Lower leg skin (tissue), 4 donors: ENCODE measurements at regions not wholly inside any gene's neighbourhood (a gene's known extent, or its start where the extent isn't known, plus 50 kb on each side); places are given as distances from the start of the nearest gene placed in this dataset.

Experiments
- DNase-seq, 2 donors: peaks; one replicate each; pipeline ENCODE4 v3.0.0-alpha.2; 2019; ENCODE audit warnings: low spot score in 2 of 2
- H3K4me3 ChIP-seq: fragments of 200-600 bp; sonication (generic); 2 replicates; pipeline ENCODE4 v1.5.1; 2017; ENCODE audit warnings: mild to moderate bottlenecking, low read depth; ENCODE audit not compliant: poor library complexity, severe bottlenecking
- POLR2A ChIP-seq, 2 donors: fragments of 450-650 bp; IDR thresholded peaks; one replicate each; pipeline ENCODE4 v1.6.1; 2016 to 2017; ENCODE audit warnings: antibody characterized with exemption in 2 of 2, mild to moderate bottlenecking in 1 of 2, moderate library complexity in 1 of 2
- WGBS, 2 donors: methylation state at CpG; one replicate each; pipeline ENCODE4 v1.1.5; 2018; 5-methylcytosine and 5-hydroxymethylcytosine counted together
- intact Hi-C: fragments of 100-400 bp; cut with DNase I; formaldehyde crosslinking; loops from one replicate; pipeline ENCODE4 v1.15.0; 2023; ENCODE audit warnings: low total_unique reads
- TF ChIP-seq, protein P1 (sequence below), 3 donors: fragments of 450-650 bp; IDR thresholded peaks; one replicate each; pipeline ENCODE4 v1.5.1; 2016; ENCODE audit warnings: antibody characterized with exemption in 3 of 3, mild to moderate bottlenecking in 3 of 3, moderate library complexity in 2 of 3

DNA sequence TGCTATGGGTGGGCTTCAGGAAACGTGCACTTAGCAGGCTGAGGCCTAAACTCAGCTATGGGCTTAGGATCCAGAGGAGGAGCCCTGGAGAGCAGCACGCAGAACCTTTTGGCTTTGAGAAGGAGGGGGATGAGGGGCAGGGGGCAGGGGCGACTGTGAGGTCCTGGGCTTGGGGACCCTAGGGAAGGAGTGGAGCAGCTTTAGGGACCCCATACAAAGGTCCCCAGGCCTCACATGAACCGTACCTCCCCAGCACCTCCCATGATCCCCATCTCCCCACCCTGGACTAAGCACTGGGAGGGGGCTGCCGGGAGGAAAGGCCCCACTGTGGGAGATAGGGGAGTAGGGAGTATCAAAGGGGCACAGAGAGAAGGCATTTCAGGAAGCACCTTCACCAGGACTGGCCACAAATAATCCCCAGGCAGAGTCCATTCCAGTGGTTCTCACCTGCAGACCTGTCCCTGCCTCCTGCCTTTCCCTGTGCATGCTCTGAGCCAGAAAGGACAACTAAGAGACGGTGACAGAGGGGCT, 62.0 kb upstream of the KLF13 start:
- no peak overlapping the region for H3K4me3 ChIP-seq
- intact Hi-C loops = no loop called here
- TF ChIP-seq, protein P1, sequence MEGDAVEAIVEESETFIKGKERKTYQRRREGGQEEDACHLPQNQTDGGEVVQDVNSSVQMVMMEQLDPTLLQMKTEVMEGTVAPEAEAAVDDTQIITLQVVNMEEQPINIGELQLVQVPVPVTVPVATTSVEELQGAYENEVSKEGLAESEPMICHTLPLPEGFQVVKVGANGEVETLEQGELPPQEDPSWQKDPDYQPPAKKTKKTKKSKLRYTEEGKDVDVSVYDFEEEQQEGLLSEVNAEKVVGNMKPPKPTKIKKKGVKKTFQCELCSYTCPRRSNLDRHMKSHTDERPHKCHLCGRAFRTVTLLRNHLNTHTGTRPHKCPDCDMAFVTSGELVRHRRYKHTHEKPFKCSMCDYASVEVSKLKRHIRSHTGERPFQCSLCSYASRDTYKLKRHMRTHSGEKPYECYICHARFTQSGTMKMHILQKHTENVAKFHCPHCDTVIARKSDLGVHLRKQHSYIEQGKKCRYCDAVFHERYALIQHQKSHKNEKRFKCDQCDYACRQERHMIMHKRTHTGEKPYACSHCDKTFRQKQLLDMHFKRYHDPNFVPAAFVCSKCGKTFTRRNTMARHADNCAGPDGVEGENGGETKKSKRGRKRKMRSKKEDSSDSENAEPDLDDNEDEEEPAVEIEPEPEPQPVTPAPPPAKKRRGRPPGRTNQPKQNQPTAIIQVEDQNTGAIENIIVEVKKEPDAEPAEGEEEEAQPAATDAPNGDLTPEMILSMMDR (IDR thresholded peaks at IDR 0.05) = no peak
- no peak for TF ChIP-seq POLR2A (IDR thresholded peaks at IDR 0.05)
- peak in 1 of 2 donors; percentile 84 for DNase-seq
- WGBS, 2 donors = 84 to 88% methylated on average over 6 of the region's 6 CpGs

DNA sequence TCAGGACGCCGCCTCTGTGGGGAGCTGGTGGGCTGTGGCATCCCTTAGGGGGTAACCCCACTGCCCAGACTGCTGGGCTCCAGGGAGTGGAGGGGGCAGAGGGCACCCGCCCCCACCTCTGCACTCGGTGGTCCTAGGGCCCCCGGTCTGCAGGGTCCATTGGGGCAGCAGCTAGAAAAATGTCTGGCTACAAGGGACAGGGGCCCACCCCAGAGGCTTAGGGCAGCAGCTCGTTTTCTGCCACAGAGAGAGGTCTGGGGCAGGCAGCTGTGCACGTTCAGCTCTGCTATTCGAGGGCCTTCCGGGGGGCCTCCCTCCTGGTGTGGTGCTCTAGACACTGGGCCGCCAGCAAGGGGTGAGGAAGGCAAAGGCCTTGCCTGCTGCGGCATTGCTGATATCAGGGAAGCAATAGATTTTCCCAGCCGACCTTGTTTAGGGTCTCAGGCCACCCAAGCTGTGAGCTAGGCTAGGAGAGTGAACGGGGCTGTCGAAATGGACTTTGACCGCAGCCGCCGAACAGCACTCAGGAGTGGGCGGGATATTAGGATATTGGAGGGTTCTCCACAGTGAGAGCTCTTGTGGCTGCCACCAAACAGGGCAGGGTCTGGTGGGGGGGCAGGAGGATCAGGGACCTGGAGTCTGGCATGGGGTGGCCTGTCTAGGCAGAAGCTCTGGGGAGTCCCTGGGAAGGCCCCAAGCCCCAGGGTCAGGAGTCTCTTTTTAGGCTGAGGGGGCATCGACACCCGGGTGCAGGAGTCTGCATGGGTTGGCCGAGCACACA, 61.4 kb upstream of the KLF13 start:
- WGBS, 2 donors = 91 to 94% methylated on average over 14 to 21 of the region's 21 CpGs

DNA sequence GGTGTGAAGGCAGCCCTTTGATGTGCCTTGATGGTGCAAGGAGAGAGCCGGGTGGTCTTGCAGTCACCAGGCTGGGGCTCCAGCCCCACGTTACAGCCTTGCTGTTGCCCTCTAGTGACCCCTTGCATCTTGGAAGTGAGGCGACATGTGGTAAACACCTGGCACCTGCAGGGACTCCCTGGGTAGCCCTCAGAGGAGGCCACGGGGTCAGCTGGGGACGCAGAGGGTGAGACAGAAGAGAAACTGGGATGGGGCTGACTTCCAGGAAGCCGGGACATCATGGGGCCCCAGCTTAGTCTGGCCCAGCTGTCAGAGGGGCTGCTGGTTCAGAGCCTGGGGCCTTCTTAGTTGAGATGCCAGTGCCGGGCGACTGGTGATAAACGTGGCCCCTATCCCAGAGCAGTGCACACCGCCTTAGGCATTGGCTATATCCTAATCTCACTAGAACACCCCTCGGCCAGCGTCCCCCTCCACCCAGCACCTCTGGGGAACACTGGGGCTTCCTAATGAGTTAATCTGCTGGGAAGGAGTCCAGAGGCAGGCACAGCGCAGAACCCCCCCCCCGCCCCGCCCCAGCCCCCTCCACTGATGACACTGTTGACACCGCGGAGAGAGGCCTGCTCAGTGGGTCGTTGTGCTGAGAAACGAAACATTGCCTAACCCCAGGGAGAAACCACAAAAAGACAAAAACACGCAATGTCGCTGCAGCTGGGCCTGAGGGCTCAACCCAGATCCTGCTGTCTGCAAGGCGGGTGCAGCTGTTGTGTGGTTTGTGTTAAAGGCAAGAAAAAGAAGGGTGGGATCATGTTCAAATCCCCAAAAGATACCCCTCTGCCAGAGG, 60.5 kb upstream of the KLF13 start:
- DNase-seq = peak; percentile 25 to 84
- intact Hi-C loops = no loop called here
- H3K4me3 ChIP-seq = no peak overlapping the region
- 66 to 72% methylated on average over 19 to 22 of the region's 22 CpGs for WGBS, 2 donors
- no peak for TF ChIP-seq POLR2A (IDR thresholded peaks at IDR 0.05)
- TF ChIP-seq, protein P1 (IDR thresholded peaks at IDR 0.05) = no peak

More for the DNA sequence above, 61.4 kb upstream of the KLF13 start:
- no peak for TF ChIP-seq POLR2A (IDR thresholded peaks at IDR 0.05)
- TF ChIP-seq, protein P1 (IDR thresholded peaks at IDR 0.05) = no peak
- peak; percentile 12 to 81 for DNase-seq
- no peak overlapping the region for H3K4me3 ChIP-seq
- intact Hi-C loops = no loop called here

DNA sequence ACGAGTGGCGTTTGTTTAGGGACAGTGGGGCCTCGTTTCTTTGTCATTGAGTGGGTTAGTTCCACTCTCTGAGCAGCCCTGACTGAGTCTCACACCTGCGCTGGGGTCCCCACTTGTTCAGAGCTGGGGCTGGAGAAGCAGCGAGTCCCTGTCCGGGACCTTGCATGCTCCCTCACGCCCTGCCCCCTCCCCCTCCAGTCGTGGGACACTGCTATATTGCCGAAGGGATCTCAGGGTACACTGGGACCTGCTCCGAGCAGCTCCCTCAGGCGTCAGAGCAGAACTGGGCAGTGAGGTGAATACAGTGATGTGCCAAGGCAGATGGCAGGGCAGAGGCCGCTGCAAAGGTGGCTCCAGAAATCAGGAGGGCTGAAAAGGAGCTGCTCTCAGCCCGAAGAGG, 59.9 kb upstream of the KLF13 start:
- H3K4me3 ChIP-seq = no peak overlapping the region
- TF ChIP-seq POLR2A (IDR thresholded peaks at IDR 0.05) = no peak
- TF ChIP-seq, protein P1 (IDR thresholded peaks at IDR 0.05) = no peak
- DNase-seq = no peak
- intact Hi-C loops = no loop called here
- WGBS, 2 donors = 78 to 81% methylated on average over 13 of the region's 13 CpGs

DNA sequence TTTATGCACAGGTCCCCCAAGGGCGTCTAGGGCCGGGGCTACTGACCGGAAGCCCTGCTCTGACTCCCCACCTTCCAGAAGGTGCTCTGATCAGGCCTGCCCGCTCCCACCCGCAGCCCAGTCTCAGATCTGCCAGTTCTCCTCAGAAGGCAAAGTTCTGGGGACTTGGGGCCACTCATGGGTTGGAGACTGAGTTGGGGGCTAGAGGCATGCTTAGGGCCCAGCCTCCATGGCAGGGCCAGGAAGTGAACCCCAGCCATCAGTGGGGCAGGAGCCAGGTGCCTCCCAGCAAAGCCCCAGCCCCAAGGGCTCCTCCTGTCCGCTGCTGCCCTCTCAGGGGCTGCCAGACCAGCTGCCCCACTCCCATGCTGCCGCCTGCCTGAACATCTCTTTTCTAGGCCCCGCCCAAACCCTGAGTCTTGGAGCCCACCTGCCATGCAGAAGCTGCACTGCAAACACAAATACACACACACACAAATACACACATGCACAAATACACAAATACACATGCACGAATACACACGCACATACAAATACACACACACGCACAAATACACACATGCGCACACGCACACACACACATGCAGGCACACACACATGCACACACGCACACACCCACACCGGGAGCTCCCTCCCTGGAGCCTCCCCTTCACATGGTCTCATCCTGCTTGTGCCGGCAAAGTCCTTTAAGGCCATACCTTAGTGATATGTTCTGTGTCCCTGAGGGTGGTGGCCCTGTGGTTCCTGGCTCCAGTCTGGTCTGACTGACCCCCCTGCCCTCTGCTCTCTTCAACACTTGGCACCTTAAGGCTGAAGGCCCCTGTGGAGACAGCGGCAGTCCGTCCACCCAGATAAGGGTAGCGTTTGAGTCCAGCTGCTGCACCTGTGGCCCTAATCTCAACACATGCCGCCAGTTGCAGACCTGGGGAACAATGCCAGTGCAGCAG, 59.2 kb upstream of the KLF13 start:
- peak; percentile 13 to 83 for DNase-seq
- no peak for TF ChIP-seq POLR2A (IDR thresholded peaks at IDR 0.05)
- H3K4me3 ChIP-seq = no peak overlapping the region
- intact Hi-C loops = no loop called here
- WGBS, 2 donors = 87 to 93% methylated on average over 18 to 20 of the region's 20 CpGs
